Skeletal muscle cell (primary cell): ENCODE measurements at regions not wholly inside any gene's neighbourhood (a gene's known extent, or its start where the extent isn't known, plus 50 kb on each side); places are given as distances from the start of the nearest gene placed in this dataset.

Experiments
- DNase-seq: peaks from one replicate; pipeline ENCODE4 v3.0.0-alpha.2; 2010; ENCODE audit warnings: low read depth
- H3K4me3 ChIP-seq: 2 replicates; pipeline ENCODE4 v1.5.1; 2011; ENCODE audit warnings: low read depth, mild to moderate bottlenecking, control low read depth, low read length, moderate library complexity

- DNase-seq: peak; percentile 26
- no peak overlapping the region for H3K4me3 ChIP-seq
Measured at GRCh38 chr2:225165052-225165451, 122.8 kb upstream of the DOCK10 start.

- peak; percentile 8 for DNase-seq
- no peak overlapping the region for H3K4me3 ChIP-seq
Measured at GRCh38 chr2:225164401-225165050, 122.3 kb upstream of the DOCK10 start.

GRCh38 chr2:225158360-225158759, 116.1 kb upstream of the DOCK10 start:
- DNase-seq: no peak
- no peak overlapping the region for H3K4me3 ChIP-seq

GRCh38 chr2:225156853-225157451, 114.7 kb upstream of the DOCK10 start:
- DNase-seq: no peak
- H3K4me3 ChIP-seq: no peak overlapping the region

- H3K4me3 ChIP-seq: no peak overlapping the region
- DNase-seq: no peak
Measured at GRCh38 chr2:225140723-225141122, 98.5 kb upstream of the DOCK10 start.

- no peak for DNase-seq
- H3K4me3 ChIP-seq: no peak overlapping the region
Measured at GRCh38 chr2:225137971-225138370, 95.7 kb upstream of the DOCK10 start.

- no peak for DNase-seq
- H3K4me3 ChIP-seq: no peak overlapping the region
Measured at GRCh38 chr2:225136552-225136951, 94.3 kb upstream of the DOCK10 start.

GRCh38 chr2:225131898-225132297, 89.6 kb upstream of the DOCK10 start:
- no peak for DNase-seq
- no peak overlapping the region for H3K4me3 ChIP-seq

GRCh38 chr2:225130093-225130492, 87.8 kb upstream of the DOCK10 start:
- no peak overlapping the region for H3K4me3 ChIP-seq
- no peak for DNase-seq

- H3K4me3 ChIP-seq: no peak overlapping the region
- DNase-seq: no peak
Measured at GRCh38 chr2:225124311-225125017, 82.2 kb upstream of the DOCK10 start.

- no peak for DNase-seq
- H3K4me3 ChIP-seq: no peak overlapping the region
Measured at GRCh38 chr2:225122583-225123486, 80.6 kb upstream of the DOCK10 start.

- no peak for DNase-seq
Measured at GRCh38 chr2:225122007-225122406, 79.7 kb upstream of the DOCK10 start.

GRCh38 chr2:225120186-225120585, 77.9 kb upstream of the DOCK10 start:
- no peak overlapping the region for H3K4me3 ChIP-seq
- no peak for DNase-seq

More at GRCh38 chr2:225122007-225122406, 79.7 kb upstream of the DOCK10 start:
- H3K4me3 ChIP-seq: no peak overlapping the region

- H3K4me3 ChIP-seq: no peak overlapping the region
- DNase-seq: no peak
Measured at GRCh38 chr2:225117051-225117716, 74.9 kb upstream of the DOCK10 start.

- no peak overlapping the region for H3K4me3 ChIP-seq
- no peak for DNase-seq
Measured at GRCh38 chr2:225114786-225115323, 72.6 kb upstream of the DOCK10 start.

GRCh38 chr2:225113371-225114015, 71.2 kb upstream of the DOCK10 start:
- DNase-seq: no peak
- H3K4me3 ChIP-seq: no peak overlapping the region

GRCh38 chr2:225112362-225113126, 70.3 kb upstream of the DOCK10 start:
- DNase-seq: no peak
- H3K4me3 ChIP-seq: no peak overlapping the region

GRCh38 chr2:225108805-225109204, 66.5 kb upstream of the DOCK10 start:
- no peak overlapping the region for H3K4me3 ChIP-seq

More at GRCh38 chr2:225108805-225109204, 66.5 kb upstream of the DOCK10 start:
- DNase-seq: no peak
